Adrenal gland (tissue), 9 donors: ENCODE measurements at regions not wholly inside any gene's neighbourhood (a gene's known extent, or its start where the extent isn't known, plus 50 kb on each side); places are given as distances from the start of the nearest gene placed in this dataset.

Experiments used
- DNase-seq, 7 donors: peaks; one replicate each; pipeline ENCODE4 v3.0.0-alpha.2; 2019 to 2020
- H3K27ac ChIP-seq, 5 donors: fragments of 200-600 bp; sonication (generic) in 4 of 5; 1 replicate in 3 of 5; 2 replicates in 2 of 5; pipeline versions ENCODE4 v1.5.1 to v1.8.0; 2016 to 2020; ENCODE audit warnings: mild to moderate bottlenecking in 1 of 5
- H3K27me3 ChIP-seq: fragments of 200-600 bp; 2 replicates; pipeline ENCODE4 v1.8.0; 2021
- H3K36me3 ChIP-seq, 2 donors: fragments of 200-600 bp; replicated peaks in 1 of 2; 1 replicate in 1 of 2; 2 replicates in 1 of 2; pipeline versions ENCODE4 v1.5.1 to v1.8.0; 2018 to 2022
- H3K4me1 ChIP-seq, 2 donors: fragments of 200-600 bp; replicated peaks in 1 of 2; 1 replicate in 1 of 2; 2 replicates in 1 of 2; pipeline versions ENCODE4 v1.5.1 to v1.8.0; 2018 to 2021
- H3K4me3 ChIP-seq, 4 donors: fragments of 200-600 bp; sonication (generic) in 3 of 4; one replicate each; pipeline ENCODE4 v1.5.1; 2016 to 2018
- H3K9me3 ChIP-seq, 3 donors: fragments of 200-600 bp; sonication (generic) in 1 of 3; replicated peaks in 1 of 3; 1 replicate in 2 of 3; 2 replicates in 1 of 3; pipeline versions ENCODE4 v1.5.1 to v1.8.0; 2016 to 2021
- POLR2A ChIP-seq, 2 donors: fragments of 450-650 bp; IDR thresholded peaks; one replicate each; pipeline ENCODE4 v1.6.1; 2017; ENCODE audit warnings: antibody characterized with exemption in 2 of 2, mild to moderate bottlenecking in 2 of 2, moderate library complexity in 1 of 2
- WGBS, 4 donors: extraction: QIAGEN DNeasy Blood & Tissue Kit in 2 of 4; methylation state at CpG; one replicate each; pipeline versions ENCODE4 v1.1.5 to v1.1.7; 2013 to 2017; 5-methylcytosine and 5-hydroxymethylcytosine counted together
- intact Hi-C, 2 donors: fragments of 100-400 bp; cut with DNase I; formaldehyde crosslinking; loops; one replicate each; pipeline versions ENCODE4 v1.14.1 to v1.15.0; 2022 to 2023
- TF ChIP-seq, protein P1 (sequence below), 6 experiments: fragments of 450-650 bp in 4 of 6; fragments of 200-600 bp in 2 of 6; sonication (generic) in 1 of 6; IDR thresholded peaks; 1 replicate in 5 of 6; 2 replicates in 1 of 6; pipeline versions ENCODE4 v1.5.1 to v1.8.0; 2016 to 2021; ENCODE audit warnings: antibody characterized with exemption in 6 of 6, mild to moderate bottlenecking in 2 of 6, moderate library complexity in 1 of 6
- donor health status: healthy with polysubstance abuse.
- donor health status: Bipolar disorder and iron deficiency.
- donor health status: DM: yes; HTN: yes; CAD: no.
- donor health status: DM: no; HTN: no; CAD: no.
- donor health status: DM: no; HTN: no; CAD: no.

- intact Hi-C loops = no loop called here
- WGBS, 4 donors = 49 to 61% (median 56%) methylated on average over 8 of the region's 8 CpGs
Measured at GRCh38 chr5:61966997-61967396, 339.0 kb upstream of the KIF2A start.

DNA sequence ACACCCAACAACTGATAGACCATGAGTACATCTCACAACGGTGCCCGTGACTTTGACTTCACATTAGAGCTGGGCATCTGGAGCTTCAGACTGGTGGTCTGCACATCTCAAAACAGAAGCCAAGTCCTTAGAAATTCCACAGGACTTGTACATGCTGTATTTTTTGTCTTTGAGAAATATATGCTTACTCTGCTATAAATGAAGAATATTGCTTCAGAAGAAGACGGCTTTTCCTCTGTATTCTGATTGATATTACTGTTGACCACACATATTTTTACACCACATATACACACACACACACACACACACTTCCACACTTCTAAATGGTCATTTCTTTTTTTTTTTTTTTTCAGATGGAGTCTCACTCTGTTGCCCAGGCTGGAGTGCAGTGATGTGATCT, 338.3 kb upstream of the KIF2A start:
- Histone ChIP-seq H3K27ac (no peak overlapping the region), H3K9me3 (no peaks in the 10 kb centered on the region), H3K36me3 (no peaks in the 10 kb centered on the region), H3K4me1 (peaks cover 0 to 3% of the 10 kb centered on the region in 2 donors), H3K27me3 (peaks cover 3% of the 10 kb centered on the region), H3K4me3 (no peak overlapping the region)
- intact Hi-C loops = no loop called here
- 83 to 90% (median 84%) methylated on average over 3 of the region's 3 CpGs for WGBS, 4 donors
- no peak for TF ChIP-seq POLR2A (IDR thresholded peaks at IDR 0.05)
- TF ChIP-seq, protein P1, sequence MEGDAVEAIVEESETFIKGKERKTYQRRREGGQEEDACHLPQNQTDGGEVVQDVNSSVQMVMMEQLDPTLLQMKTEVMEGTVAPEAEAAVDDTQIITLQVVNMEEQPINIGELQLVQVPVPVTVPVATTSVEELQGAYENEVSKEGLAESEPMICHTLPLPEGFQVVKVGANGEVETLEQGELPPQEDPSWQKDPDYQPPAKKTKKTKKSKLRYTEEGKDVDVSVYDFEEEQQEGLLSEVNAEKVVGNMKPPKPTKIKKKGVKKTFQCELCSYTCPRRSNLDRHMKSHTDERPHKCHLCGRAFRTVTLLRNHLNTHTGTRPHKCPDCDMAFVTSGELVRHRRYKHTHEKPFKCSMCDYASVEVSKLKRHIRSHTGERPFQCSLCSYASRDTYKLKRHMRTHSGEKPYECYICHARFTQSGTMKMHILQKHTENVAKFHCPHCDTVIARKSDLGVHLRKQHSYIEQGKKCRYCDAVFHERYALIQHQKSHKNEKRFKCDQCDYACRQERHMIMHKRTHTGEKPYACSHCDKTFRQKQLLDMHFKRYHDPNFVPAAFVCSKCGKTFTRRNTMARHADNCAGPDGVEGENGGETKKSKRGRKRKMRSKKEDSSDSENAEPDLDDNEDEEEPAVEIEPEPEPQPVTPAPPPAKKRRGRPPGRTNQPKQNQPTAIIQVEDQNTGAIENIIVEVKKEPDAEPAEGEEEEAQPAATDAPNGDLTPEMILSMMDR (IDR thresholded peaks at IDR 0.05) = no peak
- no peak for DNase-seq

More at GRCh38 chr5:61966997-61967396, 339.0 kb upstream of the KIF2A start:
- peaks cover 3% of the 10 kb centered on the region for H3K27me3 ChIP-seq
- H3K4me1 ChIP-seq = peaks cover 0 to 3% of the 10 kb centered on the region in 2 donors
- no peak overlapping the region for H3K27ac ChIP-seq
- H3K9me3 ChIP-seq = no peaks in the 10 kb centered on the region
- no peak for DNase-seq
- TF ChIP-seq POLR2A (IDR thresholded peaks at IDR 0.05) = no peak
- TF ChIP-seq, protein P1 (IDR thresholded peaks at IDR 0.05) = no peak
- H3K4me3 ChIP-seq = no peak overlapping the region
- H3K36me3 ChIP-seq = no peaks in the 10 kb centered on the region

DNA sequence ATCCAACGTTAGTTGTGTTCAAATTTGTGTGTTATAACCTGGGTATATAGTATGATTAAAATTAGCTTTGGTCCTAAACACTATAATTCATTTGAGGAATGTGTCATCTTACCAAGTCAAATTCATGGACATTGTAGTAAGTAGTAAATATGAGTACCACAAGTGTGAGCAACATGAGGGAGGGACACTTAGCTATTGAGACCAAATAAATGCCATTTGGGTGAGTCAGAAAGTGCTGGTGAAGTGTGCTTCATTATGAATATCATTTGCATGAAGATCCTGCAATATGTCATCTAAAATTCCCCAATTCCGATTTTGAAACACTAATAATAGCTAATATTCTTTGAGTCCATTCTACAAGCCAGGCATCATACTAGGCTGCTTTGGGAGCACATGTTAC, 336.7 kb upstream of the KIF2A start:
- Histone ChIP-seq H3K27me3 (peaks cover 3% of the 10 kb centered on the region), H3K36me3 (no peaks in the 10 kb centered on the region), H3K9me3 (no peaks in the 10 kb centered on the region), H3K4me1 (peaks cover 0 to 1% of the 10 kb centered on the region in 2 donors), H3K27ac (no peak overlapping the region), H3K4me3 (no peak overlapping the region)
- WGBS, 4 donors = 53 to 76% (median 69%) methylated on average over 2 of the region's 2 CpGs
- intact Hi-C loops = no loop called here
- TF ChIP-seq, protein P1 (IDR thresholded peaks at IDR 0.05) = no peak
- TF ChIP-seq POLR2A (IDR thresholded peaks at IDR 0.05) = no peak
- DNase-seq = no peak

GRCh38 chr5:61969755-61970154, 336.3 kb upstream of the KIF2A start:
- no peak for DNase-seq
- no peak overlapping the region for H3K27ac ChIP-seq
- H3K4me3 ChIP-seq = no peak overlapping the region
- H3K27me3 ChIP-seq = peaks cover 3% of the 10 kb centered on the region
- 86 to 96% (median 91%) methylated on average over 2 of the region's 2 CpGs for WGBS, 4 donors
- no peaks in the 10 kb centered on the region for H3K36me3 ChIP-seq
- no peaks in the 10 kb centered on the region for H3K4me1 ChIP-seq
- no peaks in the 10 kb centered on the region for H3K9me3 ChIP-seq
- intact Hi-C loops = no loop called here
- TF ChIP-seq, protein P1 (IDR thresholded peaks at IDR 0.05) = no peak
- TF ChIP-seq POLR2A (IDR thresholded peaks at IDR 0.05) = no peak
